Heart left ventricle (tissue), 13 donors: ENCODE measurements at regions not wholly inside any gene's neighbourhood (a gene's known extent, or its start where the extent isn't known, plus 50 kb on each side); places are given as distances from the start of the nearest gene placed in this dataset.

Experiments
- CTCF ChIP-seq, 12 donors: fragments of 200-600 bp; sonication (generic) in 4 of 12; IDR thresholded peaks; one replicate each; pipeline versions ENCODE4 v1.5.0 to v1.8.0; 2018 to 2022; ENCODE audit warnings: antibody characterized with exemption in 12 of 12, mild to moderate bottlenecking in 5 of 12
- POLR2A ChIP-seq, 2 donors: fragments of 450-650 bp; IDR thresholded peaks; one replicate each; pipeline ENCODE4 v1.6.1; 2017; ENCODE audit warnings: antibody characterized with exemption in 2 of 2, mild to moderate bottlenecking in 2 of 2, moderate library complexity in 2 of 2
- donor health status: ischemic (EF 13 %, LVEDD 7.1; RV severe dilation, severe dysfunction).
- donor health status: DM: no; HTN: yes; CAD: no.
- donor health status: DM: no; HTN: no; CAD: no.
- donor health status: ischemic (EF 25% LVEDD 6.9; RV normal size, moderate dysfunction).
- donor health status: ischemic (EF 25% LVEDD 5.7; RV mildly dilated, moderate dysfunction).
- donor health status: ischemic (EF 35%, LVEDD 5.7; RV mildly dilated, moderate dysfunction).
- donor health status: nonischemic (EF 11% LVEDD 7.7; RV severe dilation, severe dysfunction).
- donor health status: DM: yes; HTN: yes; CAD: no.
- donor health status: PGD.
- donor health status: ischemic (EF 29% LVEDD 5.4; RV normal size, mild dysfunction).
- donor health status: nonischemic (EF 23%, LVEDD 6.1; RV moderate dilation, normal function).

- TF ChIP-seq CTCF (IDR thresholded peaks at IDR 0.05) (no peak), POLR2A (IDR thresholded peaks at IDR 0.05) (no peak)
Observed at GRCh38 chr4:136438645-136439044, 1093.6 kb downstream of the PCDH18 start.
